ENCODE measurements at regions not wholly inside any gene's neighbourhood (a gene's known extent, or its start where the extent isn't known, plus 50 kb on each side); places are given as distances from the start of the nearest gene placed in this dataset.

- no peak for TF ChIP-seq ZNF281 (CRISPR knock-in tag; IDR thresholded peaks at IDR 0.05)
- no peak for TF ChIP-seq GTF2I (CRISPR knock-in tag; conservative IDR thresholded peaks at IDR 0.05)
- TF ChIP-seq, protein P1, sequence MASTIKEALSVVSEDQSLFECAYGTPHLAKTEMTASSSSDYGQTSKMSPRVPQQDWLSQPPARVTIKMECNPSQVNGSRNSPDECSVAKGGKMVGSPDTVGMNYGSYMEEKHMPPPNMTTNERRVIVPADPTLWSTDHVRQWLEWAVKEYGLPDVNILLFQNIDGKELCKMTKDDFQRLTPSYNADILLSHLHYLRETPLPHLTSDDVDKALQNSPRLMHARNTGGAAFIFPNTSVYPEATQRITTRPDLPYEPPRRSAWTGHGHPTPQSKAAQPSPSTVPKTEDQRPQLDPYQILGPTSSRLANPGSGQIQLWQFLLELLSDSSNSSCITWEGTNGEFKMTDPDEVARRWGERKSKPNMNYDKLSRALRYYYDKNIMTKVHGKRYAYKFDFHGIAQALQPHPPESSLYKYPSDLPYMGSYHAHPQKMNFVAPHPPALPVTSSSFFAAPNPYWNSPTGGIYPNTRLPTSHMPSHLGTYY (CRISPR knock-in tag; IDR thresholded peaks at IDR 0.05) = no peak
- no peak for TF ChIP-seq RORB (CRISPR knock-in tag; IDR thresholded peaks at IDR 0.05)
- TF ChIP-seq CBFB (CRISPR knock-in tag; IDR thresholded peaks at IDR 0.05; ENCODE audit: low read depth) = no peak
- TF ChIP-seq, protein P2, sequence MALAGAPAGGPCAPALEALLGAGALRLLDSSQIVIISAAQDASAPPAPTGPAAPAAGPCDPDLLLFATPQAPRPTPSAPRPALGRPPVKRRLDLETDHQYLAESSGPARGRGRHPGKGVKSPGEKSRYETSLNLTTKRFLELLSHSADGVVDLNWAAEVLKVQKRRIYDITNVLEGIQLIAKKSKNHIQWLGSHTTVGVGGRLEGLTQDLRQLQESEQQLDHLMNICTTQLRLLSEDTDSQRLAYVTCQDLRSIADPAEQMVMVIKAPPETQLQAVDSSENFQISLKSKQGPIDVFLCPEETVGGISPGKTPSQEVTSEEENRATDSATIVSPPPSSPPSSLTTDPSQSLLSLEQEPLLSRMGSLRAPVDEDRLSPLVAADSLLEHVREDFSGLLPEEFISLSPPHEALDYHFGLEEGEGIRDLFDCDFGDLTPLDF (CRISPR knock-in tag; IDR thresholded peaks at IDR 0.05) = no peak
- TF ChIP-seq, protein P3, sequence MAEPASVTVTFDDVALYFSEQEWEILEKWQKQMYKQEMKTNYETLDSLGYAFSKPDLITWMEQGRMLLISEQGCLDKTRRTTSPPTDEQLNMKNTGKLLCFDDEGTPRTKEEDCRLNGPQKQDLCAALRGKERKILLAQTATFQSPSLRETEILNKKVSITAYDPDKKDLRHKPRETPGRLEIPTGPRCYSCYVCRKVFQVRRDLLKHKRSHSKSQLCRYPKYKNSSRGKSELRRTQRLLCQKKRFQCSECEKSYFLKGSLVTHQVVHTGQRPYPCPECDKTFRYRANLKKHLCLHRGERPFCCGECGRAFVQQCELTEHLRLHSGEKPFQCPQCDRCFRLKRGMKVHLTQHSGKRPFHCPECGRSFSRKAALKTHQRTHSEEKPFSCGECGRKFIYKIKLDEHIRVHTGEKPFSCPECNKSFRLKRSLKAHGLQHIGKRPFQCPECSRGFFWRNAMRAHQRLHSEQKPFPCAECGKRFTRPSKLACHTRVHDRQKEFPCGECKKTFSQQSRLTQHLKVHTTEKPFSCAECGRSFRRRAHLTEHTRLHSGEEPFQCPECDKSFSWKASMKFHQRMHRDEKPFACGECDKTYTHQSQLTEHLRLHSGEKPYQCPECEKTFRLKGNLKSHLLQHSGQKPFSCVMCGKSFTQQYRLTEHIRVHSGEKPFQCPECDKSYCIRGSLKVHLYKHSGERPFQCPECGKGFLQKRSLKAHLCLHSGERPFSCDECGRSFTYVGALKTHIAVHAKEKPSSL (CRISPR knock-in tag; conservative IDR thresholded peaks at IDR 0.05) = no peak
- no peak for TF ChIP-seq MAX (CRISPR knock-in tag; IDR thresholded peaks at IDR 0.05)
- TF ChIP-seq MYBL2 (CRISPR knock-in tag; IDR thresholded peaks at IDR 0.05) = no peak
- TF ChIP-seq TEAD1 (CRISPR knock-in tag; IDR thresholded peaks at IDR 0.05) = no peak
- no peak for TF ChIP-seq ZMAT4 (CRISPR knock-in tag; IDR thresholded peaks at IDR 0.05)
Observed at GRCh38 chr22:34886391-34886790, 179.6 kb upstream of the ISX start (continued).

GRCh38 chr22:34886812-34887211 lies 179.1 kb upstream of the ISX start:
- Mint-ChIP-seq H3K36me3 (peaks cover 33% of the 10 kb centered on the region), H3K4me3 (no peak overlapping the region), H3K27me3 (ENCODE audit: low read depth) (peaks cover 6% of the 10 kb centered on the region), H3K4me1 (no peaks in the 10 kb centered on the region), H3K27ac (no peak overlapping the region), H3K9me3 (peaks cover 65% of the 10 kb centered on the region)
- ChIA-PET CTCF (no interaction called here), POLR2A (no interaction called here)
- ATAC-seq (no peak), DNase-seq (ENCODE audit: low spot score) (no peak)
- TF ChIP-seq JUN (CRISPR knock-in tag; IDR thresholded peaks at IDR 0.05) = no peak
- TF ChIP-seq MXD4 (CRISPR knock-in tag; IDR thresholded peaks at IDR 0.05; ENCODE audit: borderline replicate concordance) = no peak
- TF ChIP-seq ZNF512 (CRISPR knock-in tag; IDR thresholded peaks at IDR 0.05; ENCODE audit: borderline replicate concordance) = no peak
- TF ChIP-seq ZNF416 (CRISPR knock-in tag; IDR thresholded peaks at IDR 0.05) = no peak
- TF ChIP-seq, protein P4, sequence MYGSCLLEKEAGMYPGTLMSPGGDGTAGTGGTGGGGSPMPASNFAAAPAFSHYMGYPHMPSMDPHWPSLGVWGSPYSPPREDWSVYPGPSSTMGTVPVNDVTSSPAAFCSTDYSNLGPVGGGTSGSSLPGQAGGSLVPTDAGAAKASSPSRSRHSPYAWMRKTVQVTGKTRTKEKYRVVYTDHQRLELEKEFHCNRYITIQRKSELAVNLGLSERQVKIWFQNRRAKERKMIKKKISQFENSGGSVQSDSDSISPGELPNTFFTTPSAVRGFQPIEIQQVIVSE (CRISPR knock-in tag; IDR thresholded peaks at IDR 0.05; ENCODE audit: borderline replicate concordance) = no peak
- TF ChIP-seq, protein P5, sequence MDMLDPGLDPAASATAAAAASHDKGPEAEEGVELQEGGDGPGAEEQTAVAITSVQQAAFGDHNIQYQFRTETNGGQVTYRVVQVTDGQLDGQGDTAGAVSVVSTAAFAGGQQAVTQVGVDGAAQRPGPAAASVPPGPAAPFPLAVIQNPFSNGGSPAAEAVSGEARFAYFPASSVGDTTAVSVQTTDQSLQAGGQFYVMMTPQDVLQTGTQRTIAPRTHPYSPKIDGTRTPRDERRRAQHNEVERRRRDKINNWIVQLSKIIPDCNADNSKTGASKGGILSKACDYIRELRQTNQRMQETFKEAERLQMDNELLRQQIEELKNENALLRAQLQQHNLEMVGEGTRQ (CRISPR knock-in tag; IDR thresholded peaks at IDR 0.05) = no peak
- TF ChIP-seq SMAD3 (CRISPR knock-in tag; IDR thresholded peaks at IDR 0.05; ENCODE audit: borderline replicate concordance) = no peak
- TF ChIP-seq IRF2 (CRISPR knock-in tag; IDR thresholded peaks at IDR 0.05; ENCODE audit: borderline replicate concordance, low read depth) = no peak
- TF ChIP-seq ZNF281 (CRISPR knock-in tag; IDR thresholded peaks at IDR 0.05) = no peak
- TF ChIP-seq CREM (CRISPR knock-in tag; IDR thresholded peaks at IDR 0.05) = no peak

Measured in WTC11 (cell line).